DOHH2 (cell line): ENCODE measurements at regions not wholly inside any gene's neighbourhood (a gene's known extent, or its start where the extent isn't known, plus 50 kb on each side); places are given as distances from the start of the nearest gene placed in this dataset.

Source experiments
- CTCF ChIP-seq: fragments of 200-600 bp; sonication (generic); IDR thresholded peaks from one replicate; pipeline ENCODE4 v1.5.1; 2014; ENCODE audit warnings: antibody characterized with exemption, mild to moderate bottlenecking, low read depth, low read length; ENCODE audit not compliant: poor library complexity, severe bottlenecking
- EZH2phosphoT487 ChIP-seq: fragments of 200-600 bp; sonication (generic); IDR thresholded peaks from 2 replicates; pipeline ENCODE4 v1.6.1; 2017; ENCODE audit warnings: borderline replicate concordance, mild to moderate bottlenecking, antibody characterized with exemption, low read length, moderate library complexity, mixed read lengths

GRCh38 chr9:33687779-33688178 lies 107.6 kb upstream of the PRSS3 start:
- TF ChIP-seq CTCF (no peak), EZH2phosphoT487 (no peak)
